Stimulated activated CD4-positive, alpha-beta T cell treated with anti-CD3 and anti-CD28 coated beads, Interleukin-15, amount 100 ng/mL, for 24 hours (primary cell): ENCODE measurements at regions not wholly inside any gene's neighbourhood (a gene's known extent, or its start where the extent isn't known, plus 50 kb on each side); places are given as distances from the start of the nearest gene placed in this dataset.

Source experiments
- DNase-seq: peaks from one replicate; pipeline ENCODE4 v3.0.0-alpha.2; 2020

GRCh38 chr3:193997228-193998122 is 138.5 kb upstream of the HES1 start:
- DNase-seq, result no peak

GRCh38 chr3:193998123-193998448 is 137.9 kb upstream of the HES1 start:
- DNase-seq, result no peak

DNA sequence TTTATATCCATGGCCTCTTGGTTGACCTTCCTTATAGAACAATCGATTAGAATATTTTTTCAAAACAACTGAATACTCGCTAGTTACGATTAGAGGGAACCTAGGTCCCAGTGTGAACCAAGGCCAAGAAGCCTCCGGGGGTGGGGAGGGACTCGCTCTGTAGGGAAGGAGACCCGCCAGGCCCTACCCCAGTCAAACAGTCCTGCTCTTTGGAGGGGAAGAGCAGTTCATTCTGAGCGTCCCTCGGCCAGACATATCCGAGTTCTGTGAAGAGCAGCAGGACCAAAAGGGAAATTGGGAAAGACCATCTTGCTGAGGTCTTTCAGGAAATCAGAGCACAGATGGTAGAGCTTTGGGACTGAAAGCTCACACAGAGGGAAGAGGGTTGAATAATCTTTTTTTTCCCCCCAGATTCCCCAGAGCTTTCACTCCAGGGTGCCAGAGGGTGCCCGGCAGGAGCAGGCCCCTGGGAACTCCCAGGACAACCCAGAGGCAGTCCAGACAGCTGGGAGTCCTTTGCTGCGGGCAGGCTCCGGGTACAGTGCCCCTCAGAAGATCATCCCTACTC is 137.2 kb upstream of the HES1 start:
- DNase-seq, result no peak

- no peak for DNase-seq
Observed at GRCh38 chr3:194000100-194000499, 135.8 kb upstream of the HES1 start.

GRCh38 chr3:194000712-194001111 is 135.2 kb upstream of the HES1 start:
- DNase-seq, result no peak

GRCh38 chr3:194001728-194002459 is 134.1 kb upstream of the HES1 start:
- no peak for DNase-seq

DNA sequence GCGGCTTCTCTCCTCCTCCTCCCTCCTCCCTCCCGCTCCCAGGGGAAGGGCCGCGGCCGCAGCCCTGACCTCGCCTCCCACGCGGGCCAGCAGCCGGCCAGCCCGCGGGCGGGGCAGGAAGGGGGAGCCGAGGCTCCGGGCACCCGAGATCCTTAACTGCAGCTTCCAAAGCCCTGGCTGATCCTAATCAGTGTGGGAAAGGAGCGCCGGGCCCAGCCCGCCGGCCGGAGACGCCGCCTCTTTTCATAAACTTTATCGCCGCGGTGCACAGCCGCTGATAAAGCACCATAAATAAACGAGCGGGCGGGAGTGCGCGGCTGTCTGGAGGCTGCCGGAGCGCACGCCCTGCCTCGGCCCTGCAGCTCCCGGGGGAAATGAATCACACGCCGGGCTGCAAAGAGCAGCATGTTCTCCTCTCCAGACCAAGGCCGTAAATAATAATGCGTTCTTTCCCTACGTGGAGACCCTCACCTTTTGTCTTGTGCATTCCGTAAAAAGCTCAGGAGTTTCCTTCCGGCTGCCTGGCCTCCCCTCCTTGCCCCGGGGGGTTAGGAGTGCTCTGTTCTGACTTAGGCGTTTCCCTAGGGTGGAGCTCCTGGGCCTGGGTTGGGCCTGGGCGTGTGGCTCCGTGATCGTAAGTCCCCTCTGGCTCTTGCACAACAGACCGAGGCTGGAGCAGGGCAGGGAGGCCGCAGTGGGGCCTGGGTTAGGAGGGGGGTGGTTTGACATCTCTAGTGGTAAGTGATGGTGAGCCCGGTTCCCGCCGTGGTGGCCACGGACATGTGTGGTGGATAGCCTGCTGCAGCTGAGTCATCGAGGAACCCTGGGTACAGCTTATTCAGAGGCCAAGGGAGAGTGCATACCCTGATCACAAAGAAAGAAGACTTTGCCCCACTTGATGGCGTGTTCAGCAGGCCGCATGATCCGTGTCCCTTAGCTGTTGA is 132.6 kb upstream of the HES1 start:
- DNase-seq, result peak; percentile 67

DNA sequence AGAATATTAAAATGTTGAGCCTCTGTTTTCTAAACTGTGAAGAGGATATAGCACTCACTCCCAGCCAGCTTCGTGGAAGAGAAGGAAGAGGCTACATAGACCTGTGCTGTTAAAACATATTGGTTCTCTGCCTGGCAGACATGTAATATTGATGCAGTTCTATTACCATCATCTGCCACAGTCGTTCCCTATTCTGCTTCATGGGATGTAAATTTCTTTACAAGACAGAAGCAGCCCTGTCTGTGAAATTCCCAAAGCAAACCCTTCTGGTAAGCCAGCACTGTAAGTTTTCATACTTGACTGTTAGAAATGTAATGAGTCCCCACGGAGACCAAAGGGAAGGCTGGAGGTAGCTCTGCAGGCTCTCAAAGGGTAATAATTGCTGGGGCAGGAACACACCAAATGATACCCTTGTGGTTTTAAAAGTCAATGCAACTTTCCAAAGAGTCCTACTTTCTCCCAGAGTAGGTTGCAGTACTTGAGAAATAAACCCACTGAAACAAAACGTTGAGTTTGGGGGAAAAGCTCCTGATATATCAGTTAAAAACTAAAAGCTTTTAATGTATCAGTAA is 129.9 kb upstream of the HES1 start:
- no peak for DNase-seq

- DNase-seq, result no peak
Observed at GRCh38 chr3:194007592-194008337, 128.2 kb upstream of the HES1 start.

DNA sequence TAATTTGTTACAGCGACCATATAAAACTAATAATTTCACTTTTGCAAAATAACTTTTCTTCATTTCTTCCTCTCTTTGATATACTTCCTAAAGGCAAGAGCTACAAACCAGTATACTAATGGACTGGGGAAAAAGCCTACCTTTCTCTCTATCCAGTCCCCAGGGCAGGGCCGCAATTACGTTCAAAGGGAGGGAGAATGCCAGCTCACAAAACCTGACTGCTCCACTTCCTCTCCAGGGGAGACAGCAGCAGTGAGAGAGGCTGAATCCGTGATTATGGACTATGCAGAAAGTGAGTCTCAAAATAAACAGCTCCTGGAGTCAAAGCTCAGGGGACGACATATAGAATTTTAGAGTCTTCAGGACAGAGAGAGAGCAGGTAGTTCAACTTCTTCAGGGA is 126.9 kb upstream of the HES1 start:
- no peak for DNase-seq

GRCh38 chr3:194009892-194010533 is 125.9 kb upstream of the HES1 start:
- no peak for DNase-seq

- no peak for DNase-seq
Observed at GRCh38 chr3:194011807-194012206, 124.1 kb upstream of the HES1 start.

- DNase-seq, result no peak
Observed at GRCh38 chr3:194013928-194014327, 122.0 kb upstream of the HES1 start.

GRCh38 chr3:194014756-194015155 is 121.2 kb upstream of the HES1 start:
- no peak for DNase-seq

- peak; percentile 16 for DNase-seq
Observed at GRCh38 chr3:194019398-194020165, 116.4 kb upstream of the HES1 start.

- no peak for DNase-seq
Observed at GRCh38 chr3:194022052-194022451, 113.9 kb upstream of the HES1 start.

GRCh38 chr3:194022816-194023215 is 113.1 kb upstream of the HES1 start:
- no peak for DNase-seq

GRCh38 chr3:194023501-194024280 is 112.3 kb upstream of the HES1 start:
- DNase-seq, result no peak

GRCh38 chr3:194025119-194025518 is 110.8 kb upstream of the HES1 start:
- DNase-seq, result no peak

DNA sequence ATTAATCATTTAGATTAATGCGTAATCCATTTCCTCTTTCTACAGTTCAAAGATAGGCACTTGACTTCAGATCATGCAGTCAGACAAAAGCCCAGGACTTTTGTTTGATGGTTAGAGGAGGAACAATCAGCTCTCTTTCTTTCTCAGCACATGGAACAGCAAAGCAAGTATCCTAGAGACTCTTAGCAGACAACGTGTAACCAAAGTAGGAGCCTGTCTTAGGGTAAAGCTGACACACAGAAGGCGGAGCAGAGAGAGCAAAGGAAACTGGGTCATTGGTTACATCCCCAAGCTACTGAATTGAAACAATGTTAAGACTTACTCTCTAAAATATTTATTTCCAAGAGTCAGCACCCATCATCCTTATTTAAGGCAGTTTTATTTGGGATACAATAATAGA is 110.0 kb upstream of the HES1 start:
- DNase-seq, result no peak
